Left forelimb (tissue), 1 donor: ENCODE measurements at regions not wholly inside any gene's neighbourhood (a gene's known extent, or its start where the extent isn't known, plus 50 kb on each side); places are given as distances from the start of the nearest gene placed in this dataset.
"Not testable (repeated sequence)": the region's sequence is repeated elsewhere in the genome, so short reads cannot be mapped to it uniquely, and the experiment has no call there.

ENCODE experiments used
- DNase-seq: peaks from one replicate; pipeline ENCODE4 v3.0.0-alpha.2; 2018; ENCODE audit warnings: low spot score

GRCh38 chr16:62391134-62391533, 354.9 kb upstream of the CDH8 start:
- no peak for DNase-seq

GRCh38 chr16:62390214-62390613, 354.0 kb upstream of the CDH8 start:
- no peak for DNase-seq

DNA sequence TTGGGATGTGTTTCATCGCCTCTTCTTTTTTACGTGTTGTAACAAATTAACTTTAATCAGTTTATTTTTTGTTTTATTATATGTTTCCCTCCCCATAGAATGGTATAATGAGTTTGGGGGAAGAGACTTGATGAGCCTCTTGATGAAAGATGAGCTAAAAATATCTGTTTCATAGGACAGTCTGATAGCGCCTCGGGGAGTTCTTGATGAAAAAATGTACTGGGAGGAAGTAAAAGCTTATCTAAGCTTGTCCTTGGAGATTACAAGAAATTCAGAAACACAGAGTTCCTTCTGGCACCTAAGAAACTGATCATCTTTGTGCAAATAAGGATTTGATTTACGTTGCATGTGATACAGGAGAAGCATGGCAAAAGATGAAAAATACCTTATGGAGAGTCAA, 350.2 kb upstream of the CDH8 start:
- no peak for DNase-seq

DNA sequence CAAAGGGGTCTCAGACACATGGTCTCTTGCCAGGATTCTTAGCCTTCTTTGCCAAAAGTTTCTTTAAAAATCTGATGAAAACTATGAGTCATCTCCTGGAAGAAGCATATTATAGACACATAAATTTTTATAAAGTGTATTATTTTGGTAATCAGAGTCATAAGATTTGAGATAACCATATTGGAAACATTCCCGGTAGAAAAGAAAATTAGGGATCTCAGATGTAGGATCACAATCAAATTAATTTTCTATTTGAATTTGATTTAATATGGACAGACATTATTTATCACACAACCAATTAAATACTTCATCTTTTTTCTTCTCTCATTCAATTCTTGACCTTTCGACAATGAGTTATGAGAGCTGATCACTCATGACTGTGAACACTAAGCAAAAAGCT, 347.7 kb upstream of the CDH8 start:
- no peak for DNase-seq

- no peak for DNase-seq
Measured at GRCh38 chr16:62370445-62370844, 334.2 kb upstream of the CDH8 start.

DNA sequence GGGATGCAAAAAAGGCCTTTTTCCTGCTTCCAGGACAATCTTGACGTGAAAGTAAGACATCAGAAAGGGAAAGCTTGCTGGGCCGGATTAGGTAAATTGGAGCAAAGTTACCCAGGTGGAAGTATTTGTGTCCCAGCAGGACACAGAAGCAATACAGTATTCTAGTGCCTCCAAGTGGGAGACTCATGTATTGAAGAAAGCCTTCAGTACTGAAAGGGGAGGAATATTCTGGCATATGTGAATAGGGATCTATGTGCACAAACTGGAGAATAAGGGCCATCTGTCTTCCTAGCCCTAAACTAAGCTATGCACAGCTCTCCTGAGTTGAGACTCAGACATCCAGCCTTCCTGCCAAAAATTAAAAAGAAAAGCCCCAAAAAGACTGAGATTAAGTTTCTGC, 327.3 kb upstream of the CDH8 start:
- no peak for DNase-seq

GRCh38 chr16:62353355-62353754, 317.1 kb upstream of the CDH8 start:
- no peak for DNase-seq

GRCh38 chr16:62342216-62342615, 306.0 kb upstream of the CDH8 start:
- DNase-seq = no peak

GRCh38 chr16:62335356-62335755, 299.1 kb upstream of the CDH8 start:
- DNase-seq = no peak

DNA sequence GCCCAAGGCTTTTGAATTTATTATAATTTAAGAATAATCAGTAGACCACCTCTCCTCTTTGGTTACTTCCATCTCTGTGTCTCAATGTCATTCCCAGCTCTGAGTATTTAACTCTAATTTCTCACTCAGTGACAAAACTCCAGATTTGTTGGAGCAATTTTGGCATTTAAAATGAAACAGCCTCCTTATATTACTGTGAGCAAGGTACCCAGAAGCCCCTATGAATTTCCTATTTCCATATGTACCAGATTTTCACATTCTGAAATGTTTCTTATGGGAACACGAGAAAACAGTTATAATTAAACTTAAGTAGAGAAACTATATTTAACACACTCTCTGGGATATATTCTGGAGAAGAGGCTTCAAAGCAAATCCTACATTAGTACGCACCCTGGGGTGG, 285.4 kb upstream of the CDH8 start:
- DNase-seq = no peak

GRCh38 chr16:62298600-62298999, 262.4 kb upstream of the CDH8 start:
- DNase-seq = no peak

DNA sequence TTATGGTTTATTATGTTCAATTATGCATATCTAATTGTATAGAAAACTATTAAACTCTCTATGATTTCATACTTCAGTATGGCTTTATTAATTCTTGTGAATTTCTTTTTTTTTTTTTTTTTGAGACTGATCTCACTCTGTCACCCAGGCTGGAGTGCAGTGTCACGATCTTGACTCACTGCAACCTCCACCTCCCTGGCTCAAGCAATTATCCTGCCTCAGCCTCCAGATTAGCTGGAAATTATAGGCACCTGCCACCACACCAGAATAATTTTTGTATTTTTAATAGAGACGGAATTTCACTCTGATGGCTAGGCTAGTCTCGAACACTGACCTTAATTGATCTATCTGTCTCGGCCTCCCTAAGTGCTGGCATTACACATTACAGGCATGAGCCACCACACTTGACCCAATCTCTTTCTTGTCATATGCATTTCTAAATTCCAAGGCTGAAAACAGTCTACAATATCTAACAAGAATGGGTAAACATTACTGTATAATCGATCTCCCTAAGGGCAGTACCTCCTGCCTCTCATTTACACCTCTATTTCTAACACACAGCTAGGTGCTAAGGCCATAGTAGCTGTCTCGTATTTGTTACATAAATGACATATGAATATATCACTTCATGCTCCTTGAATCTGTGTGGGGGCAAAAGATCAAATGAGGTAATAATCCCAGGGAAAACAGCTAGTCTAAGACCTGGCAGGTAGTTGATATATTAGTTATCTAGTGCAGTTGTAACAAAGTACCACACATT, 258.2 kb upstream of the CDH8 start:
- DNase-seq = no peak

GRCh38 chr16:62288990-62289629, 252.9 kb upstream of the CDH8 start:
- no peak for DNase-seq

DNA sequence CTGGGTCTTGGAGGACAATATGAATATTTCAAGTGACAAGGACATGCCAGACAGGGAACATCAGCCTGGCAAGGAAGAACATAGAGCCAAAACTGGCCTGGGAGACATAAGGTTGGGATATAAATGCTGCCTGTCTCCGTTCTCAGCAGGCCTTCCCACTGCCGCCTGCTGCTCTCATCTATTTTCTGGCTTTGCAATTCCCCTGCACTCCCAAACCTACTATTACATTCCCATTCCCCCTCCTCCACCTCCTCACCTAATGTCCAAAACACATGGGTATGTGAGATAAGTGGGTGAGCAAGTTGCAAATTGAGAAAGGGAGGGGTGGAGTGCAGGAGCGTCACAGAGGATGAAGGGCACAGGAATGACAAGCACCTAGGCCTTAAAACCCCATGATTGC, 244.3 kb upstream of the CDH8 start:
- DNase-seq = no peak

- DNase-seq = no peak
Measured at GRCh38 chr16:62277942-62278341, 241.7 kb upstream of the CDH8 start.

- no peak for DNase-seq
Measured at GRCh38 chr16:62276637-62277036, 240.4 kb upstream of the CDH8 start.

DNA sequence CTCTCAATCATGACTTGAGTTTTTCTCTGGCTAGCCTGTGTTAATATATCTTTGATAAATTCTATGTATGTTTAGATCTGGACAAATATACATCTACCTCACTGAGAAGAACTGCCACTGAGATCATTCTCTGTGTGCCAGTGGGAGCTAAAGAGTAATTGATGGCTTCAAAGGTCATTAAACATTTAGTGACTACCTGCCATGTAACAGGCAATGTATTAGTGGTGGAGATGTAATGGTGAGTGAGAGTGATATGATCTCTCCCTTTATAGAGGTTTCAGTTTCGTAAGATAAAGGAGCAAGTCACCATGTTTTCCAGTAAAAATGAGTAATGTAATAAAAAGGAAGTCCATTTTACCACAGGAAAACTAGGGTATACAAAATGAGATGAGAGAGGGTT, 235.8 kb upstream of the CDH8 start:
- DNase-seq = no peak

- DNase-seq = no peak
Measured at GRCh38 chr16:62261760-62262159, 225.5 kb upstream of the CDH8 start.

DNA sequence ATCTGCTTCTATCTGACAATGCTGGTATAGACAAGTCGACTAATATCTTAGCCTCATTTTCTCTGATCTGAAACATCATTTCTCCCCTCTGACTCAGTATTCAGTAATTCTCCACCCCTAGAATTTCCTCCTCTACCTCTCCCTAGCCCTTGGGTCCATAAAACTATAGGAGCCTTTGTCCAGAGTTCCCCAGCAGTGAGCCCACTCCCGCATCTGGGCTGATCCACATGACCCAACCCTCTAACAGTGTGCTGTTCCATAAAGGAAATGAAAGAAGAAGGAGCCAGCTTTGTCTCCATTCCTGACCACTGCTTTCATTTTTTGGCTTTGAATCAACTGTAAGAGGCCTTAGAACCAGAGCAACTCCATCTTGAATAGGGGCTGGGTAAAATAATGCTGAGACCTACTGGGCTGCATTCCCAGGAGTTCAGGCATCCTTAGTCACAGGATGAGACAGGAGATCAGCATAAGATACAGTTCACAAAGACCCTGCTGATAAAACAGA, 222.7 kb upstream of the CDH8 start:
- not testable (repeated sequence) for DNase-seq

GRCh38 chr16:62256406-62256805, 220.2 kb upstream of the CDH8 start:
- DNase-seq = no peak

DNA sequence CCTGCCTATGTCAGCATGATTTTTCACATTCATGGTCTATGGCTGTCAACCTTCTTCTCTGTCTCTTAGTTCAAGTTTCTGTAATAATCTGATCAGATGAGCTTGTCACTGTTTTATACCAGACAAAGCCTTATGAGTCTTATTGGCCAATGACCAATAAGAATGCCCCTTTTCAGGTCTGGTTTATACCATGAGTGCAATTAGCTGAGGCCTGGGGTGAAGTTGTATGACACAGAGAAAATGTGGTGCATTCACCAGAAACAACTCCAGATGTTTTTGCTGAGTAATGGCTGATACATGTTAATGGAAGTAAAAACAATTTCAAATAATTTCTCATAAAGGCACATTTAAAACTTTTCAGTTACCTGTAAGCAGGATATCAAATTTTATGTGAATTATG, 218.6 kb upstream of the CDH8 start:
- DNase-seq = no peak

DNA sequence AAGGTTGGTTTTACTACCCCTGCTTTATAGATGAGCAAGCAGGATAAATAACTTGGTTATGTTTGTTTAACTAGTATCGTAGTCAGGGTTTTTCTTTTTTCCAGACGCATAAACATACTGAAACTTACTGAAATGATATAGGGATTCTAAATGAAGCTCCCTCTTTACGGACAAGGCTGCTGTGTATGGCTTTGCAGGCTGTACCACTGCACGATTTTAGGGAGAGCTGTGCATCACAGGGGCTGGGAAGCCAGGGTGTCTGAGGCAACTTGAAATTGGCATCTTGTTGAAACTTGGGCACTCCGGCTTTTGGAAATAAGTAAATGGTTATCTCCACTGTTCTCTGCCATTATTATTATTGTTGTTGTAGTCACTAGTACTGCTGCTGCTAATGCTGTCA, 218.1 kb upstream of the CDH8 start:
- DNase-seq = no peak

DNA sequence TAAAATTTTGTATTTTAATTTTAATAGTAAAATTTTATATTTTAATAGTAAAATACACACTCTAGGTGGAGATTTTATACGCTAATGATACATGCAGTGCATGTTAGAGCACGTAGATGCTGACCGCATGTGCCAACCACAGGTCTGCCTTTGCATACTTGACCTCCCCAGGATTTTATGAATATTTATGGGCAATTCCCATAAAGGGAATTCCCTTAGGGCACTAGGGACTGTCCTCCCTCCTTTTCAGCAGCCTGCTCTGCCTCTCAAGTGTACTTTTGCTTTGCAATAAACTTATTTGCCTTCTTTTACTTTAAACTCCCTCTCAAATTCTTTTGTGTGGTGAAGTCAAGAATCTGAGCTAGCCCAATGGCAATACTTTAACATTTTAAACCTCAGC, 217.7 kb upstream of the CDH8 start:
- DNase-seq = no peak

GRCh38 chr16:62249069-62249468, 212.8 kb upstream of the CDH8 start:
- no peak for DNase-seq
